ENCODE measurements at regions not wholly inside any gene's neighbourhood (a gene's known extent, or its start where the extent isn't known, plus 50 kb on each side); places are given as distances from the start of the nearest gene placed in this dataset.
A peak's percentile ranks its signal among the peaks of the same experiment; 100 is the strongest.

GRCh38 chr5:164475339-164475977, 970.0 kb downstream of the MAT2B start:
- no peaks in the 10 kb centered on the region for H3K36me3 ChIP-seq
- DNase-seq (ENCODE audit: low spot score) = no peak

GRCh38 chr5:164481270-164481669, 975.9 kb downstream of the MAT2B start:
- no peaks in the 10 kb centered on the region for H3K27me3 ChIP-seq
- H3K9me3 ChIP-seq = no peaks in the 10 kb centered on the region
- H3K4me1 ChIP-seq = no peaks in the 10 kb centered on the region
- no peaks in the 10 kb centered on the region for H3K36me3 ChIP-seq
- H3K4me3 ChIP-seq = no peak overlapping the region
- no peak for DNase-seq (ENCODE audit: low spot score)
- H3K27ac ChIP-seq = no peak overlapping the region
- no peak for TF ChIP-seq CTCF (IDR thresholded peaks at IDR 0.05)

More at GRCh38 chr5:164475339-164475977, 970.0 kb downstream of the MAT2B start:
- Histone ChIP-seq H3K4me3 (no peak overlapping the region), H3K27me3 (no peaks in the 10 kb centered on the region), H3K9me3 (no peaks in the 10 kb centered on the region), H3K4me1 (no peaks in the 10 kb centered on the region), H3K27ac (no peak overlapping the region)
- TF ChIP-seq CTCF (IDR thresholded peaks at IDR 0.05) = peak; percentile 18 to 60

- Histone ChIP-seq H3K27me3 (no peaks in the 10 kb centered on the region), H3K4me3 (no peak overlapping the region), H3K36me3 (no peaks in the 10 kb centered on the region), H3K27ac (no peak overlapping the region), H3K4me1 (no peaks in the 10 kb centered on the region), H3K9me3 (no peaks in the 10 kb centered on the region)
- DNase-seq (ENCODE audit: low spot score) = no peak
- TF ChIP-seq CTCF (IDR thresholded peaks at IDR 0.05) = no peak
These were observed 976.9 kb downstream of the MAT2B start for GRCh38 chr5:164482351-164482750.

GRCh38 chr5:164484948-164485347, 979.5 kb downstream of the MAT2B start:
- Histone ChIP-seq H3K27me3 (no peaks in the 10 kb centered on the region), H3K4me3 (no peak overlapping the region), H3K27ac (no peak overlapping the region), H3K9me3 (no peaks in the 10 kb centered on the region), H3K36me3 (no peaks in the 10 kb centered on the region), H3K4me1 (no peaks in the 10 kb centered on the region)
- TF ChIP-seq CTCF (IDR thresholded peaks at IDR 0.05) = no peak
- DNase-seq (ENCODE audit: low spot score) = no peak

GRCh38 chr5:164487939-164488338, 982.5 kb downstream of the MAT2B start:
- Histone ChIP-seq H3K27me3 (no peaks in the 10 kb centered on the region), H3K27ac (no peak overlapping the region), H3K36me3 (no peaks in the 10 kb centered on the region), H3K4me3 (no peak overlapping the region), H3K9me3 (no peaks in the 10 kb centered on the region), H3K4me1 (no peaks in the 10 kb centered on the region)
- no peak for TF ChIP-seq CTCF (IDR thresholded peaks at IDR 0.05)
- no peak for DNase-seq (ENCODE audit: low spot score)
